ENCODE measurements at regions not wholly inside any gene's neighbourhood (a gene's known extent, or its start where the extent isn't known, plus 50 kb on each side); places are given as distances from the start of the nearest gene placed in this dataset.

GRCh38 chr10:78641693-78642092 lies 427.1 kb upstream of the ZMIZ1 start:
- TF ChIP-seq, protein P1, sequence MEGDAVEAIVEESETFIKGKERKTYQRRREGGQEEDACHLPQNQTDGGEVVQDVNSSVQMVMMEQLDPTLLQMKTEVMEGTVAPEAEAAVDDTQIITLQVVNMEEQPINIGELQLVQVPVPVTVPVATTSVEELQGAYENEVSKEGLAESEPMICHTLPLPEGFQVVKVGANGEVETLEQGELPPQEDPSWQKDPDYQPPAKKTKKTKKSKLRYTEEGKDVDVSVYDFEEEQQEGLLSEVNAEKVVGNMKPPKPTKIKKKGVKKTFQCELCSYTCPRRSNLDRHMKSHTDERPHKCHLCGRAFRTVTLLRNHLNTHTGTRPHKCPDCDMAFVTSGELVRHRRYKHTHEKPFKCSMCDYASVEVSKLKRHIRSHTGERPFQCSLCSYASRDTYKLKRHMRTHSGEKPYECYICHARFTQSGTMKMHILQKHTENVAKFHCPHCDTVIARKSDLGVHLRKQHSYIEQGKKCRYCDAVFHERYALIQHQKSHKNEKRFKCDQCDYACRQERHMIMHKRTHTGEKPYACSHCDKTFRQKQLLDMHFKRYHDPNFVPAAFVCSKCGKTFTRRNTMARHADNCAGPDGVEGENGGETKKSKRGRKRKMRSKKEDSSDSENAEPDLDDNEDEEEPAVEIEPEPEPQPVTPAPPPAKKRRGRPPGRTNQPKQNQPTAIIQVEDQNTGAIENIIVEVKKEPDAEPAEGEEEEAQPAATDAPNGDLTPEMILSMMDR (IDR thresholded peaks at IDR 0.05) = no peak
- TF ChIP-seq ZFX (IDR thresholded peaks at IDR 0.05; ENCODE audit: borderline replicate concordance) = no peak

All from 22Rv1 (cell line).